ENCODE measurements at regions not wholly inside any gene's neighbourhood (a gene's known extent, or its start where the extent isn't known, plus 50 kb on each side); places are given as distances from the start of the nearest gene placed in this dataset.

DNA sequence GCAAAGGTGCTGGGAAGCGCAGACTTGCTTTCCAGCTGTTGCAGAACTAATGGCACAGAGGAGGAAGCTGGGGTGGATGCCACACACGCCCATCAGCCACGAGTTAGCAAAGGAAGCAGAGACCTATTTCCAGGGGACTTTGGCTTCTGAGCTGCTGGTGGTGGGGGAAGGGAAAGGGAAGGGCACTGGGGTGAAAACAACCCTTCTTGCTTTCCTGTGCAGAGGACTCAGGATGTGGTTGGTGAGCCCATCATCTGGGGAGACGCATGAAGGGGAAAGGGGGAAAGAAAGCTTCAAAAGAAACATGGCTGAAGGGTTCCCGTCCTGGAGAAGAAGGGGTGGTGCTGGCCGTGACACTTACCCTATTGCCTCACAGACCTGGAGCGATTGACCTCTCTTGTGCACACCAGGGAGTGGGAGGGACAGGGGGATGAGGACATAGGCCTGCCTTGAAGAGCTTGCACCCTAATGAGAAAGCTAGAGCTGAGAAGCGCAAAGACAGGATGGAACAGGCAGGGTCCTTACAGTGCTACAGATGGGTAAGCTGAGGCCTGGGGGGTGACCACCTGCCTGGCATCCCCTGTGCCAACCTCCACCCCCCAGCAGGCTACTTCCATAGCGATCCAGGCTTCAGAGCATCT is 140.8 kb upstream of the RAB4A start (continued):
- peak; percentile 45; the same call in 1 of the 2 replicates for TF ChIP-seq GABPB1 (CRISPR knock-in tag; IDR thresholded peaks at IDR 0.05)
- TF ChIP-seq FOXM1 (CRISPR knock-in tag; IDR thresholded peaks at IDR 0.05) = no peak
- TF ChIP-seq, protein P1, sequence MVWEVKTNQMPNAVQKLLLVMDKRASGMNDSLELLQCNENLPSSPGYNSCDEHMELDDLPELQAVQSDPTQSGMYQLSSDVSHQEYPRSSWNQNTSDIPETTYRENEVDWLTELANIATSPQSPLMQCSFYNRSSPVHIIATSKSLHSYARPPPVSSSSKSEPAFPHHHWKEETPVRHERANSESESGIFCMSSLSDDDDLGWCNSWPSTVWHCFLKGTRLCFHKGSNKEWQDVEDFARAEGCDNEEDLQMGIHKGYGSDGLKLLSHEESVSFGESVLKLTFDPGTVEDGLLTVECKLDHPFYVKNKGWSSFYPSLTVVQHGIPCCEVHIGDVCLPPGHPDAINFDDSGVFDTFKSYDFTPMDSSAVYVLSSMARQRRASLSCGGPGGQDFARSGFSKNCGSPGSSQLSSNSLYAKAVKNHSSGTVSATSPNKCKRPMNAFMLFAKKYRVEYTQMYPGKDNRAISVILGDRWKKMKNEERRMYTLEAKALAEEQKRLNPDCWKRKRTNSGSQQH (CRISPR knock-in tag; IDR thresholded peaks at IDR 0.05; ENCODE audit: low read depth) = no peak
- 0 out of 2 replicates have a peak, but pooled peaks have one; percentile 49 for TF ChIP-seq WIZ (CRISPR knock-in tag; IDR thresholded peaks at IDR 0.05)
- TF ChIP-seq SRY (CRISPR knock-in tag; IDR thresholded peaks at IDR 0.05) = peak; percentile 28; the same call in 1 of the 2 replicates
- no peak for TF ChIP-seq PHF20 (CRISPR knock-in tag; IDR thresholded peaks at IDR 0.05)
- peak; percentile 83 for TF ChIP-seq ZNF292 (CRISPR knock-in tag; IDR thresholded peaks at IDR 0.05; ENCODE audit: borderline replicate concordance, low read depth)
- TF ChIP-seq, protein P2, sequence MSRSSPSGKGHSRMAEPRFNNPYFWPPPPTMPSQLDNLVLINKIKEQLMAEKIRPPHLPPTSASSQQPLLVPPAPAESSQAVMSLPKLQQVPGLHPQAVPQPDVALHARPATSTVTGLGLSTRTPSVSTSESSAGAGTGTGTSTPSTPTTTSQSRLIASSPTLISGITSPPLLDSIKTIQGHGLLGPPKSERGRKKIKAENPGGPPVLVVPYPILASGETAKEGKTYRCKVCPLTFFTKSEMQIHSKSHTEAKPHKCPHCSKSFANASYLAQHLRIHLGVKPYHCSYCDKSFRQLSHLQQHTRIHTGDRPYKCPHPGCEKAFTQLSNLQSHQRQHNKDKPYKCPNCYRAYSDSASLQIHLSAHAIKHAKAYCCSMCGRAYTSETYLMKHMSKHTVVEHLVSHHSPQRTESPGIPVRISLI (CRISPR knock-in tag; IDR thresholded peaks at IDR 0.05; ENCODE audit: borderline replicate concordance) = no peak
- TF ChIP-seq, protein P3, sequence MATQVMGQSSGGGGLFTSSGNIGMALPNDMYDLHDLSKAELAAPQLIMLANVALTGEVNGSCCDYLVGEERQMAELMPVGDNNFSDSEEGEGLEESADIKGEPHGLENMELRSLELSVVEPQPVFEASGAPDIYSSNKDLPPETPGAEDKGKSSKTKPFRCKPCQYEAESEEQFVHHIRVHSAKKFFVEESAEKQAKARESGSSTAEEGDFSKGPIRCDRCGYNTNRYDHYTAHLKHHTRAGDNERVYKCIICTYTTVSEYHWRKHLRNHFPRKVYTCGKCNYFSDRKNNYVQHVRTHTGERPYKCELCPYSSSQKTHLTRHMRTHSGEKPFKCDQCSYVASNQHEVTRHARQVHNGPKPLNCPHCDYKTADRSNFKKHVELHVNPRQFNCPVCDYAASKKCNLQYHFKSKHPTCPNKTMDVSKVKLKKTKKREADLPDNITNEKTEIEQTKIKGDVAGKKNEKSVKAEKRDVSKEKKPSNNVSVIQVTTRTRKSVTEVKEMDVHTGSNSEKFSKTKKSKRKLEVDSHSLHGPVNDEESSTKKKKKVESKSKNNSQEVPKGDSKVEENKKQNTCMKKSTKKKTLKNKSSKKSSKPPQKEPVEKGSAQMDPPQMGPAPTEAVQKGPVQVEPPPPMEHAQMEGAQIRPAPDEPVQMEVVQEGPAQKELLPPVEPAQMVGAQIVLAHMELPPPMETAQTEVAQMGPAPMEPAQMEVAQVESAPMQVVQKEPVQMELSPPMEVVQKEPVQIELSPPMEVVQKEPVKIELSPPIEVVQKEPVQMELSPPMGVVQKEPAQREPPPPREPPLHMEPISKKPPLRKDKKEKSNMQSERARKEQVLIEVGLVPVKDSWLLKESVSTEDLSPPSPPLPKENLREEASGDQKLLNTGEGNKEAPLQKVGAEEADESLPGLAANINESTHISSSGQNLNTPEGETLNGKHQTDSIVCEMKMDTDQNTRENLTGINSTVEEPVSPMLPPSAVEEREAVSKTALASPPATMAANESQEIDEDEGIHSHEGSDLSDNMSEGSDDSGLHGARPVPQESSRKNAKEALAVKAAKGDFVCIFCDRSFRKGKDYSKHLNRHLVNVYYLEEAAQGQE (IDR thresholded peaks at IDR 0.05; ENCODE audit: borderline replicate concordance in 1 of 2, low read depth in 1 of 2, low read length in 2 of 2) = peak in 1 of 2 experiments; percentile 15; a peak in 1 of 4 replicates
- no peak for TF ChIP-seq ZC3H13 (CRISPR knock-in tag; IDR thresholded peaks at IDR 0.05)
- no peak for TF ChIP-seq ZNF776 (CRISPR knock-in tag; IDR thresholded peaks at IDR 0.05)
- TF ChIP-seq ZNF30 (CRISPR knock-in tag; IDR thresholded peaks at IDR 0.05) = no peak
- TF ChIP-seq, protein P4, sequence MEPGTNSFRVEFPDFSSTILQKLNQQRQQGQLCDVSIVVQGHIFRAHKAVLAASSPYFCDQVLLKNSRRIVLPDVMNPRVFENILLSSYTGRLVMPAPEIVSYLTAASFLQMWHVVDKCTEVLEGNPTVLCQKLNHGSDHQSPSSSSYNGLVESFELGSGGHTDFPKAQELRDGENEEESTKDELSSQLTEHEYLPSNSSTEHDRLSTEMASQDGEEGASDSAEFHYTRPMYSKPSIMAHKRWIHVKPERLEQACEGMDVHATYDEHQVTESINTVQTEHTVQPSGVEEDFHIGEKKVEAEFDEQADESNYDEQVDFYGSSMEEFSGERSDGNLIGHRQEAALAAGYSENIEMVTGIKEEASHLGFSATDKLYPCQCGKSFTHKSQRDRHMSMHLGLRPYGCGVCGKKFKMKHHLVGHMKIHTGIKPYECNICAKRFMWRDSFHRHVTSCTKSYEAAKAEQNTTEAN (CRISPR knock-in tag; conservative IDR thresholded peaks at IDR 0.05) = peak; percentile 63
- TF ChIP-seq HOXA3 (CRISPR knock-in tag; IDR thresholded peaks at IDR 0.05) = peak; percentile 90
- TF ChIP-seq ZNF441 (CRISPR knock-in tag; IDR thresholded peaks at IDR 0.05; ENCODE audit: borderline replicate concordance) = 0 out of 2 replicates have a peak, but pooled peaks have one; percentile 11
- TF ChIP-seq PAX8 (CRISPR knock-in tag; IDR thresholded peaks at IDR 0.05; ENCODE audit: borderline replicate concordance) = no peak

All from HepG2 (cell line).